HG02588 (cell line): ENCODE measurements at regions not wholly inside any gene's neighbourhood (a gene's known extent, or its start where the extent isn't known, plus 50 kb on each side); places are given as distances from the start of the nearest gene placed in this dataset.

Experiments
- ATAC-seq: cut with Tn5 transposase; IDR thresholded peaks from one replicate; pipeline ENCODE4 v1.9.1; 2021; ENCODE audit warnings: mild to moderate bottlenecking, moderate library complexity; ENCODE audit not compliant: unreplicated experiment

- ATAC-seq = no peak
These were observed 54.8 kb upstream of the DLG1 start for GRCh38 chr3:197353001-197353866.

- ATAC-seq = no peak
These were observed 54.0 kb upstream of the DLG1 start for GRCh38 chr3:197352382-197352781.

GRCh38 chr3:197350446-197350845 lies 52.0 kb upstream of the DLG1 start:
- no peak for ATAC-seq

- ATAC-seq = no peak
These were observed 51.0 kb upstream of the DLG1 start for GRCh38 chr3:197349368-197349767.
